Activated B cell treated with CpG ODN at 0.5 μM for 24 hours (primary cell): ENCODE measurements at regions not wholly inside any gene's neighbourhood (a gene's known extent, or its start where the extent isn't known, plus 50 kb on each side); places are given as distances from the start of the nearest gene placed in this dataset.
"Not testable (repeated sequence)": the region's sequence is repeated elsewhere in the genome, so short reads cannot be mapped to it uniquely, and the experiment has no call there.

Experiments
- ATAC-seq: fragments of 200-7000 bp; cut with Tn5 transposase; one replicate; pipeline ENCODE4 v1.10.0; 2021; ENCODE audit warnings: low read depth, mild to moderate bottlenecking, moderate library complexity
- CTCF ChIA-PET: fragments of 350-600 bp; sonication (Branson Sonifier 250); formaldehyde crosslinking; loops from one replicate; lab custom pipeline; 2021; ENCODE audit warnings: antibody characterized with exemption; lab: Charles Lee
- POLR2A ChIA-PET: fragments of 350-600 bp; sonication (Branson Sonifier 250); formaldehyde crosslinking; loops from one replicate; lab custom pipeline; 2021; ENCODE audit warnings: antibody characterized with exemption; lab: Charles Lee
- DNase-seq: peaks from one replicate; pipeline ENCODE4 v3.0.0; 2022
- H3K27ac Mint-ChIP-seq: one replicate; pipeline ENCODE4 v1.8.0; 2020; ENCODE audit warnings: mixed read lengths
- H3K27me3 Mint-ChIP-seq: one replicate; pipeline ENCODE4 v1.8.0; 2021; ENCODE audit warnings: mixed read lengths
- H3K36me3 Mint-ChIP-seq: one replicate; pipeline ENCODE4 v1.8.0; 2021; ENCODE audit warnings: low read depth, mixed read lengths
- H3K4me1 Mint-ChIP-seq: one replicate; pipeline ENCODE4 v1.8.0; 2021; ENCODE audit warnings: mixed read lengths
- H3K4me3 Mint-ChIP-seq: one replicate; pipeline ENCODE4 v1.8.0; 2020; ENCODE audit warnings: mild to moderate bottlenecking, mixed read lengths
- H3K9me3 Mint-ChIP-seq: one replicate; pipeline ENCODE4 v1.8.0; 2020; ENCODE audit warnings: mixed read lengths
- CTCF ChIP-seq: fragments of 200-600 bp; IDR thresholded peaks from one replicate; pipeline ENCODE4 v1.8.0; 2022; ENCODE audit warnings: antibody characterized with exemption, mild to moderate bottlenecking
- intact Hi-C: fragments of 100-400 bp; cut with micrococcal nuclease; formaldehyde crosslinking; loops from one replicate; pipeline ENCODE4 v1.15.1; 2024

- no peak overlapping the region for H3K27ac Mint-ChIP-seq
- H3K4me1 Mint-ChIP-seq: no peaks in the 10 kb centered on the region
- TF ChIP-seq CTCF: no peak
- no peaks in the 10 kb centered on the region for H3K27me3 Mint-ChIP-seq
- ATAC-seq: no peak
- no peak overlapping the region for H3K4me3 Mint-ChIP-seq
- ChIA-PET POLR2A (no interaction called here), CTCF (interaction anchor here (0.6 kb wide), 1 partner anchor 347 kb away, joined by 4 read pairs; no protein-coding TSS in a partner anchor)
- intact Hi-C loops: no loop called here
- H3K9me3 Mint-ChIP-seq: no peaks in the 10 kb centered on the region
- no peaks in the 10 kb centered on the region for H3K36me3 Mint-ChIP-seq
- no peak for DNase-seq
Measured at GRCh38 chr4:137896221-137896737, 345.9 kb downstream of the SLC7A11 start.

DNA sequence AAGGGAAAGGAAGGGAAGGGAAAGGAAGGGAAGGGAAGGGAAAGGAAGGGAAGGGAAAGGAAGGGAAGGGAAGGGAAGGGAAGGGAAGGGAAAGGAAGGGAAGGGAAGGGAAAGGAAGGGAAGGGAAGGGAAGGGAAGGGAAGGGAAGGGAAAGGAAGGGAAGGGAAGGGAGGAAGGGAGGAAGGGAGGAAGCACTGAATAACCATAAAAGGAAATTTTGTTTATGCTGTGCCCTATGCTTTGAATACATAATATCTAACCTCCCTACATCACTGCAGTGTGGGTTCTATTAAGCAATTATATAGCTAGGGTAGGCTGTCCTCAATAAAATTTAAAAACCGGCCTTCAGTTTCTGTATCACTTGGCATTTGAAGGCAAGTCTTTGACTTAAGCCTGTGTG lies 346.6 kb downstream of the SLC7A11 start:
- intact Hi-C loops, H3K27me3 Mint-ChIP-seq, POLR2A ChIA-PET, H3K9me3 Mint-ChIP-seq, H3K36me3 Mint-ChIP-seq, DNase-seq, ATAC-seq, CTCF ChIA-PET, H3K4me1 Mint-ChIP-seq, H3K27ac Mint-ChIP-seq, H3K4me3 Mint-ChIP-seq: not testable (repeated sequence)

- Mint-ChIP-seq H3K27me3 (no peaks in the 10 kb centered on the region), H3K27ac (no peak overlapping the region), H3K4me1 (no peaks in the 10 kb centered on the region), H3K9me3 (no peaks in the 10 kb centered on the region), H3K36me3 (no peaks in the 10 kb centered on the region), H3K4me3 (no peak overlapping the region)
- POLR2A ChIA-PET: no interaction called here
- CTCF ChIA-PET: no interaction called here
- intact Hi-C loops: no loop called here
- no peak for ATAC-seq
- DNase-seq: no peak
- no peak for TF ChIP-seq CTCF
Measured at GRCh38 chr4:137892134-137892533, 350.0 kb downstream of the SLC7A11 start.

GRCh38 chr4:137890812-137891211 lies 351.3 kb downstream of the SLC7A11 start:
- POLR2A ChIA-PET: no interaction called here

DNA sequence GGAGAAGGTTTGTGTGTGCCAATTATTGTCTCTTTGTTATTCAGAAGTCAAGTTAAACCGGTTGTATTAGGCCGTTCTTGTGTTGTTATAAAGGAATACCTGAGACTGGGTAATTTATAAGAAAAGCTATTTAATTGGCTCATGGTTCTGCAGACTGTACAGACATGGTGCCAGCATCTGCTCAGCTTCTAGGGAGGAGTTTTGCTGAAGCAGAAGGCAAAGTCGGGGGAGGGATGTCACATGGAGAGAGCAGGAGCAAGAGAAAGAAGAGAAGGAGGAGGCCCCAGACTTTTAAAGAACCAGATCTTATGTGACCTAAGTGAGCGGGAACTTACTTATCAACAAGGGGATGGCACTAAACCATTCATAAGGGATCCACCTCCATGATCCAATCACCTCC lies 349.3 kb upstream of the PCDH18 start:
- intact Hi-C loops: no loop called here
- ATAC-seq (no peak), DNase-seq (no peak)
- ChIA-PET CTCF (no interaction called here), POLR2A (no interaction called here)
- Mint-ChIP-seq H3K27ac (no peak overlapping the region), H3K4me1 (no peaks in the 10 kb centered on the region), H3K9me3 (peaks cover 2% of the 10 kb centered on the region), H3K27me3 (no peaks in the 10 kb centered on the region), H3K4me3 (no peak overlapping the region), H3K36me3 (no peaks in the 10 kb centered on the region)
- no peak for TF ChIP-seq CTCF

More at GRCh38 chr4:137890812-137891211, 351.3 kb downstream of the SLC7A11 start:
- Mint-ChIP-seq H3K27me3 (no peaks in the 10 kb centered on the region), H3K4me3 (no peak overlapping the region), H3K4me1 (no peaks in the 10 kb centered on the region), H3K9me3 (no peaks in the 10 kb centered on the region), H3K27ac (no peak overlapping the region), H3K36me3 (no peaks in the 10 kb centered on the region)
- ATAC-seq: no peak
- CTCF ChIA-PET: no interaction called here
- intact Hi-C loops: no loop called here
- DNase-seq: no peak
- no peak for TF ChIP-seq CTCF

DNA sequence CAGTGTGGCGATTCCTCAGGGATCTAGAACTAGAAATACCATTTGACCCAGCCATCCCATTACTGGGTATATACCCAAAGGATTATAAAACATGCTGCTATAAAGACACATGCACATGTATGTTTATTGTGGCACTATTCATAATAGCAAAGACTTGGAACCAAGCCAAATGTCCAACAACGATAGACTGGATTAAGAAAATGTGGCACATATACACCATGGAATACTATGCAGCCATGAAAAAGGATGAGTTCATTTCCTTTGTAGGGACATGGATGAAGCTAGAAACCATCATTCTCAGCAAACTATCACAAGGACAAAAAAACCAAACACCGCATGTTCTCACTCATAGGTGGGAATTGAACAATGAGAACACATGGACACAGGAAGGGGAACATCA lies 335.8 kb upstream of the PCDH18 start:
- POLR2A ChIA-PET, H3K4me3 Mint-ChIP-seq, H3K4me1 Mint-ChIP-seq, H3K27me3 Mint-ChIP-seq, ATAC-seq, H3K9me3 Mint-ChIP-seq, DNase-seq, CTCF ChIA-PET, intact Hi-C loops, H3K27ac Mint-ChIP-seq, H3K36me3 Mint-ChIP-seq: not testable (repeated sequence)
